Endothelial cell of umbilical vein (primary cell): ENCODE measurements at regions not wholly inside any gene's neighbourhood (a gene's known extent, or its start where the extent isn't known, plus 50 kb on each side); places are given as distances from the start of the nearest gene placed in this dataset.

Experiments
- BruUV-seq: library from RNA; stranded (reverse); fragments of 400-500 nt; replicated peaks from 2 replicates; lab custom pipeline; 2021; lab: Mats Ljungman, UMichigan
- CTCF ChIA-PET: fragments of 300-600, 350-600 bp; sonication (Branson Sonifier 250); formaldehyde crosslinking; loops from one replicate; lab custom pipeline; 2021; ENCODE audit warnings: antibody characterized with exemption, inconsistent platforms; lab: Charles Lee
- POLR2A ChIA-PET: fragments of 300-600, 350-600 bp; sonication (Branson Sonifier 250); formaldehyde crosslinking; loops from one replicate; lab custom pipeline; 2021; ENCODE audit warnings: antibody characterized with exemption, inconsistent platforms; lab: Charles Lee
- DNase-seq: peaks from one replicate; pipeline ENCODE4 v3.0.0-alpha.2; 2011; ENCODE audit warnings: low read depth, low spot score
- FAIRE-seq: peaks from 2 replicates; lab custom pipeline; 2011; peaks lifted over from hg19 to GRCh38; lab: Jason Lieb, UNC
- H2AFZ ChIP-seq: 2 replicates; pipeline ENCODE4 v1.6.0; 2012; ENCODE audit warnings: low read depth, low read length, control low read depth, inconsistent platforms
- H3K27ac ChIP-seq: 2 replicates; pipeline ENCODE4 v1.5.1; 2011; ENCODE audit warnings: low read depth, mild to moderate bottlenecking, control low read depth, low read length, moderate library complexity; ENCODE audit not compliant: insufficient read depth
- H3K27me3 ChIP-seq, 2 experiments: 2 replicates each; pipeline versions ENCODE4 v1.6.0 to v1.6.1; 2011; ENCODE audit warnings: low read length in 2 of 2, mixed read lengths in 1 of 2; ENCODE audit not compliant: control insufficient read depth in 2 of 2, insufficient read depth in 2 of 2
- H3K36me3 ChIP-seq, 2 experiments: 2 replicates in 1 of 2; 3 replicates in 1 of 2; pipeline ENCODE4 v1.5.1; 2011; ENCODE audit warnings: low read length in 2 of 2, mild to moderate bottlenecking in 1 of 2, moderate library complexity in 1 of 2; ENCODE audit not compliant: control insufficient read depth in 2 of 2, insufficient read depth in 2 of 2; ENCODE audit errors: extremely low read depth in 1 of 2
- H3K4me1 ChIP-seq: 3 replicates; pipeline ENCODE4 v1.5.1; 2011; ENCODE audit warnings: mild to moderate bottlenecking, low read length; ENCODE audit not compliant: control insufficient read depth, insufficient read depth; ENCODE audit errors: extremely low read depth
- H3K4me2 ChIP-seq: 2 replicates; pipeline ENCODE4 v1.6.1; 2011; ENCODE audit warnings: low read length, control low read depth, mixed read lengths; ENCODE audit not compliant: insufficient read depth
- H3K4me3 ChIP-seq, 3 experiments: fragments of 200-600 bp in 1 of 3; sonication (generic), shearing (Covaris generic) in 1 of 3; replicated peaks in 1 of 3; 2 replicates each; pipeline ENCODE4 v1.5.1; 2011 to 2016; ENCODE audit warnings: control low read depth in 3 of 3, low read length in 3 of 3, mild to moderate bottlenecking in 2 of 3, inconsistent platforms in 1 of 3, low read depth in 1 of 3, moderate library complexity in 1 of 3; ENCODE audit not compliant: insufficient read depth in 1 of 3
- H3K79me2 ChIP-seq: 2 replicates; pipeline ENCODE4 v1.6.0; 2012; ENCODE audit warnings: low read length, inconsistent platforms; ENCODE audit not compliant: control insufficient read depth, insufficient read depth
- H3K9ac ChIP-seq: replicated peaks from 2 replicates; pipeline ENCODE3; 2011; ENCODE audit warnings: low read length, control low read depth; ENCODE audit not compliant: insufficient read depth; ENCODE audit errors: extremely low read depth
- H3K9me1 ChIP-seq: replicated peaks from 3 replicates; pipeline ENCODE4 v1.6.0; 2011; ENCODE audit warnings: mild to moderate bottlenecking, low read length; ENCODE audit not compliant: control insufficient read depth, insufficient read depth; ENCODE audit errors: extremely low read depth
- H3K9me3 ChIP-seq: replicated peaks from 2 replicates; pipeline ENCODE4 v1.5.1; 2012; ENCODE audit warnings: low read length, inconsistent platforms; ENCODE audit not compliant: control insufficient read depth, insufficient read depth
- H4K20me1 ChIP-seq: replicated peaks from 2 replicates; pipeline ENCODE3; 2011; ENCODE audit warnings: mild to moderate bottlenecking, low read length; ENCODE audit not compliant: control insufficient read depth, insufficient read depth; ENCODE audit errors: extremely low read depth
- CTCF ChIP-seq, 2 donors: IDR thresholded peaks; 1 replicate in 1 of 2; 2 replicates in 1 of 2; pipeline ENCODE4 v1.5.1; 2011; ENCODE audit warnings: low read length in 2 of 2, mild to moderate bottlenecking in 2 of 2, moderate library complexity in 2 of 2, control low read depth in 1 of 2, inconsistent platforms in 1 of 2, low read depth in 1 of 2; ENCODE audit not compliant: insufficient read depth in 1 of 2; ENCODE audit errors: extremely low read depth in 1 of 2
- EZH2 ChIP-seq: IDR thresholded peaks from 2 replicates; pipeline ENCODE4 v1.6.1; 2012; ENCODE audit warnings: borderline replicate concordance, low read depth, mild to moderate bottlenecking, moderate library complexity, low read length, inconsistent platforms; ENCODE audit not compliant: severe bottlenecking
- FOS ChIP-seq: IDR thresholded peaks from 2 replicates; pipeline ENCODE4 v1.6.1; 2011; ENCODE audit warnings: mild to moderate bottlenecking, low read length, moderate library complexity, borderline replicate concordance; ENCODE audit not compliant: insufficient read depth
- GATA2 ChIP-seq: IDR thresholded peaks from 2 replicates; pipeline ENCODE4 v1.7.0; 2011; ENCODE audit warnings: low read depth, mild to moderate bottlenecking, moderate library complexity, mixed read lengths, low read length; ENCODE audit not compliant: insufficient read length, insufficient read depth
- JUN ChIP-seq: IDR thresholded peaks from 2 replicates; pipeline ENCODE4 v1.6.1; 2011; ENCODE audit warnings: borderline replicate concordance, low read depth; ENCODE audit not compliant: insufficient read length, insufficient read depth
- MAX ChIP-seq: IDR thresholded peaks from 2 replicates; pipeline ENCODE4 v1.6.1; 2011; ENCODE audit not compliant: insufficient read depth, insufficient read length
- MYC ChIP-seq: IDR thresholded peaks from one replicate; pipeline ENCODE4 v1.6.1; 2011; ENCODE audit warnings: mild to moderate bottlenecking, low read depth, low read length
- POLR2A ChIP-seq: IDR thresholded peaks from 2 replicates; pipeline ENCODE4 v1.6.1; 2012; ENCODE audit warnings: low read depth, mild to moderate bottlenecking, control low read depth, low read length
- POLR2AphosphoS5 ChIP-seq: IDR thresholded peaks from 2 replicates; pipeline ENCODE4 v1.6.1; 2012; ENCODE audit warnings: low read depth, mild to moderate bottlenecking, control low read depth, low read length, moderate library complexity; ENCODE audit not compliant: insufficient read depth
- dilution Hi-C: fragments of 300-500 bp; cut with MboI; formaldehyde crosslinking; loops from one replicate; pipeline ENCODE4 v1.15.0; 2019; ENCODE audit warnings: low sequenced_read_pairs; ENCODE audit not compliant: extremely low pct_ligation_motif_present
- intact Hi-C: fragments of 100-400 bp; cut with micrococcal nuclease; formaldehyde crosslinking; loops from one replicate; pipeline ENCODE4 v1.10.0; 2022

GRCh38 chr1:83086346-83086745, 912.6 kb downstream of the TTLL7 start:
- dilution Hi-C loops (no loop called here), intact Hi-C loops (no loop called here)
- no TSS peak for BruUV-seq
- Histone ChIP-seq H3K4me1 (peaks cover 9% of the 10 kb centered on the region), H2AFZ (no peak overlapping the region), H3K36me3 (no peaks in the 10 kb centered on the region), H3K27ac (peak overlapping the region; percentile 7), H3K9me1 (no peaks in the 10 kb centered on the region), H3K79me2 (no peaks in the 10 kb centered on the region), H3K9ac (no peak overlapping the region), H3K4me2 (peak overlapping the region; percentile 39), H4K20me1 (no peaks in the 10 kb centered on the region), H3K9me3 (no peaks in the 10 kb centered on the region), H3K4me3 (no peak overlapping the region), H3K27me3 (no peaks in the 10 kb centered on the region)
- peak; percentile 28 for DNase-seq
- TF ChIP-seq POLR2AphosphoS5 (no peak), FOS (peak; percentile 12), POLR2A (no peak), JUN (no peak)
- FAIRE-seq = peak; percentile 66
- ChIA-PET POLR2A (no interaction called here), CTCF (interaction anchor here (1.1 kb wide), 1 partner anchor 14 kb away, joined by 3 read pairs; no protein-coding TSS in a partner anchor)

- H4K20me1 ChIP-seq = no peaks in the 10 kb centered on the region
- H3K4me3 ChIP-seq = no peak overlapping the region
- ChIA-PET CTCF (no interaction called here), POLR2A (no interaction called here)
- H3K4me1 ChIP-seq = peaks cover 9% of the 10 kb centered on the region
- H3K36me3 ChIP-seq = no peaks in the 10 kb centered on the region
- dilution Hi-C loops = no loop called here
- no peak overlapping the region for H2AFZ ChIP-seq
- H3K27ac ChIP-seq = no peak overlapping the region
- intact Hi-C loops = no loop called here
- DNase-seq (no peak), FAIRE-seq (no peak)
- no peaks in the 10 kb centered on the region for H3K9me3 ChIP-seq
- no peak overlapping the region for H3K9ac ChIP-seq
- H3K4me2 ChIP-seq = no peak overlapping the region
- BruUV-seq = no TSS peak
- H3K27me3 ChIP-seq = no peaks in the 10 kb centered on the region
- no peaks in the 10 kb centered on the region for H3K79me2 ChIP-seq
- H3K9me1 ChIP-seq = no peaks in the 10 kb centered on the region
- TF ChIP-seq POLR2AphosphoS5 (no peak), POLR2A (no peak), CTCF (IDR thresholded peaks at IDR 0.05; ENCODE audit: extremely low read depth in 1 of 2, insufficient read depth in 1 of 2, low read depth in 1 of 2, low read length in 2 of 2) (no peak), JUN (no peak), MYC (no peak), GATA2 (no peak), EZH2 (no peak), MAX (no peak), FOS (no peak)
Observed at GRCh38 chr1:83083589-83084224, 915.2 kb downstream of the TTLL7 start.
